ENCODE measurements at regions not wholly inside any gene's neighbourhood (a gene's known extent, or its start where the extent isn't known, plus 50 kb on each side); places are given as distances from the start of the nearest gene placed in this dataset.

- TF ChIP-seq CTCF (IDR thresholded peaks at IDR 0.05) (no peak), REST (IDR thresholded peaks at IDR 0.05; ENCODE audit: insufficient read depth in 1 of 2, low read depth in 2 of 2, low read length in 1 of 2) (no peak), POLR2AphosphoS5 (IDR thresholded peaks at IDR 0.05; ENCODE audit: low read depth, low read length) (no peak), SIN3A (IDR thresholded peaks at IDR 0.05; ENCODE audit: borderline replicate concordance, insufficient read depth, low read depth, low read length) (no peak), TCF7L2 (IDR thresholded peaks at IDR 0.05; ENCODE audit: low read depth, low read length) (no peak)
Measured at GRCh38 chr14:86450085-86450484, 920.1 kb downstream of the FLRT2 start.

Measured in Panc1 (cell line).